ENCODE measurements at regions not wholly inside any gene's neighbourhood (a gene's known extent, or its start where the extent isn't known, plus 50 kb on each side); places are given as distances from the start of the nearest gene placed in this dataset.

- Histone ChIP-seq H3K4me1 (ENCODE audit: insufficient read depth, low read length, poor library complexity, severe bottlenecking) (no peaks in the 10 kb centered on the region), H3K9me3 (ENCODE audit: insufficient read depth, low read depth, low read length) (no peaks in the 10 kb centered on the region), H3K9ac (ENCODE audit: low read depth, low read length, poor library complexity, severe bottlenecking) (no peak overlapping the region), H3K79me2 (ENCODE audit: insufficient read depth, low read length) (no peaks in the 10 kb centered on the region), H2AFZ (ENCODE audit: low read length) (no peak overlapping the region), H3K9me2 (replicated peaks; ENCODE audit: low read depth, low read length) (no peaks in the 10 kb centered on the region), H3K4me2 (ENCODE audit: low read depth, low read length, poor library complexity, severe bottlenecking) (no peak overlapping the region), H3K27me3 (ENCODE audit: insufficient read depth, low read length, poor library complexity, severe bottlenecking) (no peaks in the 10 kb centered on the region), H3F3A (ENCODE audit: low read depth) (no peaks in the 10 kb centered on the region), H4K20me1 (ENCODE audit: insufficient read depth, low read length, poor library complexity, severe bottlenecking) (no peaks in the 10 kb centered on the region), H3K4me3 (ENCODE audit: low read length, poor library complexity, severe bottlenecking) (no peak overlapping the region), H3K36me3 (ENCODE audit: insufficient read depth, low read length) (no peaks in the 10 kb centered on the region)
- TF ChIP-seq CTCF (conservative IDR thresholded peaks at IDR 0.05; ENCODE audit: low read length), result no peak
- no peak for TF ChIP-seq EZH2phosphoT487 (IDR thresholded peaks at IDR 0.05; ENCODE audit: borderline replicate concordance)
Observed at GRCh38 chr13:106958621-106959048, 390.7 kb upstream of the ARGLU1 start.

GRCh38 chr13:106942563-106942962, 374.6 kb upstream of the ARGLU1 start:
- Histone ChIP-seq H3K36me3 (ENCODE audit: insufficient read depth, low read length) (no peaks in the 10 kb centered on the region), H3K27me3 (ENCODE audit: insufficient read depth, low read length, poor library complexity, severe bottlenecking) (no peaks in the 10 kb centered on the region), H3K4me1 (ENCODE audit: insufficient read depth, low read length, poor library complexity, severe bottlenecking) (no peaks in the 10 kb centered on the region), H3K9me3 (ENCODE audit: insufficient read depth, low read depth, low read length) (no peaks in the 10 kb centered on the region), H3K4me2 (ENCODE audit: low read depth, low read length, poor library complexity, severe bottlenecking) (no peak overlapping the region), H3K79me2 (ENCODE audit: insufficient read depth, low read length) (no peaks in the 10 kb centered on the region), H3K9me2 (replicated peaks; ENCODE audit: low read depth, low read length) (no peaks in the 10 kb centered on the region), H4K20me1 (ENCODE audit: insufficient read depth, low read length, poor library complexity, severe bottlenecking) (no peaks in the 10 kb centered on the region), H2AFZ (ENCODE audit: low read length) (no peak overlapping the region), H3K9ac (ENCODE audit: low read depth, low read length, poor library complexity, severe bottlenecking) (no peak overlapping the region), H3K4me3 (ENCODE audit: low read length, poor library complexity, severe bottlenecking) (no peak overlapping the region), H3F3A (ENCODE audit: low read depth) (no peaks in the 10 kb centered on the region)
- TF ChIP-seq CTCF (conservative IDR thresholded peaks at IDR 0.05; ENCODE audit: low read length), result no peak
- no peak for TF ChIP-seq EZH2phosphoT487 (IDR thresholded peaks at IDR 0.05; ENCODE audit: borderline replicate concordance)

GRCh38 chr13:106941779-106942178, 373.8 kb upstream of the ARGLU1 start:
- Histone ChIP-seq H3K9me3 (ENCODE audit: insufficient read depth, low read depth, low read length) (no peaks in the 10 kb centered on the region), H3F3A (ENCODE audit: low read depth) (no peaks in the 10 kb centered on the region), H3K9me2 (replicated peaks; ENCODE audit: low read depth, low read length) (no peaks in the 10 kb centered on the region), H3K4me2 (ENCODE audit: low read depth, low read length, poor library complexity, severe bottlenecking) (no peak overlapping the region), H3K9ac (ENCODE audit: low read depth, low read length, poor library complexity, severe bottlenecking) (no peak overlapping the region), H3K4me3 (ENCODE audit: low read length, poor library complexity, severe bottlenecking) (no peak overlapping the region), H3K4me1 (ENCODE audit: insufficient read depth, low read length, poor library complexity, severe bottlenecking) (no peaks in the 10 kb centered on the region), H3K79me2 (ENCODE audit: insufficient read depth, low read length) (no peaks in the 10 kb centered on the region), H4K20me1 (ENCODE audit: insufficient read depth, low read length, poor library complexity, severe bottlenecking) (no peaks in the 10 kb centered on the region), H3K27me3 (ENCODE audit: insufficient read depth, low read length, poor library complexity, severe bottlenecking) (no peaks in the 10 kb centered on the region), H2AFZ (ENCODE audit: low read length) (no peak overlapping the region), H3K36me3 (ENCODE audit: insufficient read depth, low read length) (no peaks in the 10 kb centered on the region)
- TF ChIP-seq EZH2phosphoT487 (IDR thresholded peaks at IDR 0.05; ENCODE audit: borderline replicate concordance), result no peak
- TF ChIP-seq CTCF (conservative IDR thresholded peaks at IDR 0.05; ENCODE audit: low read length), result no peak
